22Rv1 (cell line): ENCODE measurements at regions not wholly inside any gene's neighbourhood (a gene's known extent, or its start where the extent isn't known, plus 50 kb on each side); places are given as distances from the start of the nearest gene placed in this dataset.

ENCODE experiments used
- CTCF ChIP-seq: fragments of 450-650 bp; IDR thresholded peaks from 2 replicates; pipeline ENCODE4 v1.5.1; 2017; ENCODE audit warnings: mild to moderate bottlenecking
- ZFX ChIP-seq: fragments of 450-650 bp; IDR thresholded peaks from 2 replicates; pipeline ENCODE4 v1.6.1; 2017; ENCODE audit warnings: antibody characterized with exemption, borderline replicate concordance

- TF ChIP-seq CTCF (no peak), ZFX (no peak)
Observed at GRCh38 chr21:20545454-20545853, 452.8 kb upstream of the NCAM2 start.
